SK-N-MC (cell line): ENCODE measurements at regions not wholly inside any gene's neighbourhood (a gene's known extent, or its start where the extent isn't known, plus 50 kb on each side); places are given as distances from the start of the nearest gene placed in this dataset.

ENCODE experiments used
- EZH2 ChIP-seq: fragments of 200-600 bp; sonication (generic); IDR thresholded peaks from one replicate; pipeline ENCODE4 v1.6.1; 2017; ENCODE audit warnings: antibody characterized with exemption
- FOXP2 ChIP-seq: optimal IDR thresholded peaks from 2 replicates; pipeline ENCODE3; 2011; ENCODE audit warnings: mild to moderate bottlenecking, moderate library complexity; ENCODE audit not compliant: insufficient read depth; ENCODE audit errors: extremely low read length, control extremely low read depth
- POLR2AphosphoS5 ChIP-seq: IDR thresholded peaks from 2 replicates; pipeline ENCODE4 v1.6.1; 2012; ENCODE audit warnings: mild to moderate bottlenecking, low read depth, low read length, borderline replicate concordance

DNA sequence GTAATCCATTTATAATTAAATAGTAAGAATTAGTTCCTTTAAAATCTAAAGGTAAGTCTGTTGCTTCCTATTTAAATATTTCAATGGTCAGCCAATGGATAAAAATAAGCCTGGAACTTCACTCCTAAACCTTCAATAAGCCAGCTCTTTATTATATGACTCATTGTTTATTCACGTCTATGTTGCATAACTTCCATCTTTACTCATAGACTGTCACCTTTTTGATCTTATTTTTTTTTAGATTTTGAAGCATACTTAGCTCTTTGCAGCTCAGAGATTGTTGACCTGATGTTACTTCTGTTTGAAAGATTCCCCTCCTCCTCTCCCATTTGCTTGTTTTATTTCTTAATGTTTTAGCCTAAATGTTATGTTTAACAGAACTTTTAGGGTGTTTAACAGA lies 1571.2 kb upstream of the RAG2 start:
- TF ChIP-seq POLR2AphosphoS5, result no peak
- TF ChIP-seq EZH2, result no peak
- TF ChIP-seq FOXP2, result no peak
